Body of pancreas (tissue), 4 donors: ENCODE measurements at regions not wholly inside any gene's neighbourhood (a gene's known extent, or its start where the extent isn't known, plus 50 kb on each side); places are given as distances from the start of the nearest gene placed in this dataset.

ENCODE experiments used
- ATAC-seq: fragments of 150-250 bp; one replicate; pipeline ENCODE4 v1.9.1; 2016
- DNase-seq, 4 donors: peaks; one replicate each; pipeline ENCODE4 v3.0.0-alpha.2; 2019
- H3K27ac ChIP-seq, 4 donors: fragments of 200-600 bp; sonication (generic); 1 replicate in 3 of 4; 2 replicates in 1 of 4; pipeline versions ENCODE4 v1.5.1 to v1.6.1; 2016 to 2019; ENCODE audit warnings: mild to moderate bottlenecking in 1 of 4, mixed read lengths in 1 of 4, moderate library complexity in 1 of 4
- H3K27me3 ChIP-seq, 2 donors: fragments of 200-600 bp; sonication (generic); one replicate each; pipeline ENCODE4 v1.6.0; 2016; ENCODE audit warnings: mild to moderate bottlenecking in 1 of 2
- H3K36me3 ChIP-seq, 2 donors: fragments of 200-600 bp; sonication (generic); replicated peaks in 1 of 2; 2 replicates each; pipeline ENCODE4 v1.5.1; 2016; ENCODE audit warnings: low read depth in 2 of 2; ENCODE audit not compliant: insufficient read depth in 1 of 2
- H3K4me1 ChIP-seq: fragments of 200-600 bp; sonication (generic); one replicate; pipeline ENCODE4 v1.6.0; 2016
- H3K4me3 ChIP-seq, 2 donors: fragments of 200-600 bp; sonication (generic); 1 replicate in 1 of 2; 2 replicates in 1 of 2; pipeline ENCODE4 v1.5.1; 2016 to 2019
- H3K9me3 ChIP-seq, 3 donors: fragments of 200-600 bp; sonication (generic); 1 replicate in 2 of 3; 2 replicates in 1 of 3; pipeline ENCODE4 v1.5.1; 2016
- CTCF ChIP-seq, 7 experiments: fragments of 450-650 bp in 4 of 7; fragments of 200-600 bp in 3 of 7; sonication (generic) in 3 of 7; IDR thresholded peaks; one replicate each; pipeline ENCODE4 v1.5.1; 2016 to 2019; ENCODE audit warnings: antibody characterized with exemption in 7 of 7
- POLR2A ChIP-seq, 3 donors: fragments of 450-650 bp; IDR thresholded peaks; one replicate each; pipeline ENCODE4 v1.6.1; 2016; ENCODE audit warnings: antibody characterized with exemption in 3 of 3, mild to moderate bottlenecking in 2 of 3
- WGBS, 2 donors: methylation state at CpG; one replicate each; pipeline ENCODE4 v1.1.5; 2017; 5-methylcytosine and 5-hydroxymethylcytosine counted together
- intact Hi-C: fragments of 100-400 bp; cut with DNase I; formaldehyde crosslinking; loops from one replicate; pipeline ENCODE4 v1.15.1; 2023

DNA sequence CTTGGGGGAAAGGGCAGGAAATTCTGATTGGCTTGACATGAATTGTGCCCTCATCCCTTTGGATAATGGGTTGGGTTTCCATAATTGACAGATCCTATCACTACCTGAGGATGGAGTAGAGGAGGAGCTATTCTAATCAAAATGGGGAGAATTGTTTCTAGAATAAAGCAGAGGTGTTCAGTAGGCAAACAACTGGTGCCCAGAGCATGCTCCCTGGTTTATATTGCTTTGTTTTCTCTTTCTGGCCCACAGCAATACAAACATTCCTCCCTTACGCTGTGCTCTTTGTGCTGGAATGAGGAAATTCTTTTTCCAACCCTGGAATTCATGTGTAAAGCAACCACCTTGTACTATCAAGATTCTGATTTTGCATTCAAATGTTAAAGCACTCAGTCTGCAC, 147.4 kb downstream of the RASSF9 start:
- peak; percentile 84 for ATAC-seq
- no peaks in the 10 kb centered on the region for H3K36me3 ChIP-seq
- TF ChIP-seq POLR2A (IDR thresholded peaks at IDR 0.05) (no peak), CTCF (IDR thresholded peaks at IDR 0.05) (no peak)
- H3K9me3 ChIP-seq: no peaks in the 10 kb centered on the region
- H3K27ac ChIP-seq: peak overlapping the region in 3 of 4 donors; percentile 6 to 67 (median 63)
- no peaks in the 10 kb centered on the region for H3K4me1 ChIP-seq
- H3K27me3 ChIP-seq: no peaks in the 10 kb centered on the region
- no peak overlapping the region for H3K4me3 ChIP-seq
- intact Hi-C loops: no loop called here
- WGBS, 2 donors: 48 to 60% methylated on average over 1 of the region's 1 CpG
- DNase-seq: no peak

- intact Hi-C loops: no loop called here
- no peaks in the 10 kb centered on the region for H3K36me3 ChIP-seq
- no peaks in the 10 kb centered on the region for H3K9me3 ChIP-seq
- H3K27me3 ChIP-seq: no peaks in the 10 kb centered on the region
- peaks cover 6% of the 10 kb centered on the region for H3K4me1 ChIP-seq
- H3K4me3 ChIP-seq: no peak overlapping the region
- TF ChIP-seq POLR2A (IDR thresholded peaks at IDR 0.05): no peak
- TF ChIP-seq CTCF (IDR thresholded peaks at IDR 0.05): no peak
- no peak overlapping the region for H3K27ac ChIP-seq
- DNase-seq (no peak), ATAC-seq (no peak)
- 76 to 85% methylated on average over 3 of the region's 3 CpGs for WGBS, 2 donors
These were observed 146.1 kb downstream of the RASSF9 start for GRCh38 chr12:85690146-85690545.

DNA sequence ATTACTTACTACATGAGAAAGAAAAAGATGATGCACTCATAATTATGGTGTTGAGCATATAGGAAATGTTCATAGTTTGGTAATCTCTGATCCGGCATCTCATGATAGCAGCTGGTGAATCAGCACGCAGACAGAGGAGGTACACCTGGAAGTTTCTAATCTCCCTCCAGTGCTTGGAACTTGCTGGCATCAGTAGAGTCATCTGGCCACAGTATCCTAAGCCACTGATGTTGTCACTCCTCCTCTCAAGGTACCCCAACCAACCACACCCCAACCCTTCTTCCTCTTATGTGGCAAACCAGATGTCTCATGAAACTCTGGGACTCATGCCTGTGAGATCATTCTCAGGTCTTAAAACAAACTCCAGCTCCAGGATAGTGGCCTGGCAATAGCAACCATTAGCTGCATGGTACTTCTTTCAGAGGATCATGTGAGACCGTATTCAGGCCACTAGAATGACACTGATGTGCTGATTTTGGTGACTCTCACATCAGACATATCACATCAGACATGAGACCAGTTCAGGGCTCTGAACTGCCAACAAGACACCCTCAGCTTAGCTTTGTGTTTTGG, 143.0 kb downstream of the RASSF9 start:
- Histone ChIP-seq H3K9me3 (no peaks in the 10 kb centered on the region), H3K4me1 (peaks cover 18% of the 10 kb centered on the region), H3K4me3 (no peak overlapping the region), H3K27me3 (no peaks in the 10 kb centered on the region), H3K36me3 (no peaks in the 10 kb centered on the region), H3K27ac (no peak overlapping the region)
- no peak for TF ChIP-seq POLR2A (IDR thresholded peaks at IDR 0.05)
- TF ChIP-seq CTCF (IDR thresholded peaks at IDR 0.05): no peak
- WGBS, 2 donors: 89 to 92% methylated on average over 3 of the region's 3 CpGs
- DNase-seq (no peak), ATAC-seq (no peak)
- intact Hi-C loops: no loop called here

GRCh38 chr12:85695097-85695715, 141.0 kb downstream of the RASSF9 start:
- no peak overlapping the region for H3K4me3 ChIP-seq
- WGBS, 2 donors: 11 to 13% methylated on average over 4 of the region's 4 CpGs
- peaks cover 18% of the 10 kb centered on the region for H3K4me1 ChIP-seq
- TF ChIP-seq CTCF (IDR thresholded peaks at IDR 0.05): no peak
- no peak for TF ChIP-seq POLR2A (IDR thresholded peaks at IDR 0.05)
- H3K27ac ChIP-seq: peak overlapping the region in 2 of 4 donors; percentile 28 to 55
- H3K27me3 ChIP-seq: no peaks in the 10 kb centered on the region
- no peaks in the 10 kb centered on the region for H3K36me3 ChIP-seq
- no peaks in the 10 kb centered on the region for H3K9me3 ChIP-seq
- ATAC-seq (peak; percentile 58), DNase-seq (peak in 1 of 4 donors; percentile 16)
- intact Hi-C loops: no loop called here

- intact Hi-C loops: no loop called here
These were observed 139.2 kb downstream of the RASSF9 start for GRCh38 chr12:85697003-85697402.

More at GRCh38 chr12:85697003-85697402, 139.2 kb downstream of the RASSF9 start:
- no peak overlapping the region for H3K27ac ChIP-seq
- no peak for ATAC-seq
- H3K27me3 ChIP-seq: no peaks in the 10 kb centered on the region
- no peaks in the 10 kb centered on the region for H3K36me3 ChIP-seq
- no peaks in the 10 kb centered on the region for H3K9me3 ChIP-seq
- peaks cover 18% of the 10 kb centered on the region for H3K4me1 ChIP-seq
- TF ChIP-seq POLR2A (IDR thresholded peaks at IDR 0.05) (no peak), CTCF (IDR thresholded peaks at IDR 0.05) (no peak)
- no peak overlapping the region for H3K4me3 ChIP-seq
- WGBS, 2 donors: 78 to 92% methylated on average over 2 of the region's 2 CpGs
- DNase-seq: no peak
